NCI-H774 (cell line): ENCODE measurements at regions not wholly inside any gene's neighbourhood (a gene's known extent, or its start where the extent isn't known, plus 50 kb on each side); places are given as distances from the start of the nearest gene placed in this dataset.

Experiments
- DNase-seq: peaks from one replicate; lab custom pipeline; 2025; lab: John Stamatoyannopoulos, UW

DNA sequence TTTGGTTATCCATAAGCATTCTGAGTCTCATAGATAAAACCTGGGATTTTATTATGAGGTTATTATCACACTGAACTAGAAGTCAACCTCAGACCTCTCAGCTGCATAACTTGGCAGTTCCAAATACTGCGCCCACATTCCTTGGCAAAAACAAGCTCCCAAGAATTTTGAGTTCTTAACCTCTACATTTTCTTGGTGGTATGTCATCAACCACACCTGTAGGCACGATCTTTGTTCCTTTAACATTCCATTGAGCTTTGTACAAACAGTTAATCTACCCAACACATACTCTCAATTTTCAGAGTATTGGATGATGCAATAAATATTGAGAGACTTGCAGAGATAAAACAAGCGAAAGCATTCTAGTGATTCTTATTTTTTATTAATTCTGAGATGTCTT is 371.8 kb upstream of the PRICKLE1 start:
- DNase-seq = no peak

DNA sequence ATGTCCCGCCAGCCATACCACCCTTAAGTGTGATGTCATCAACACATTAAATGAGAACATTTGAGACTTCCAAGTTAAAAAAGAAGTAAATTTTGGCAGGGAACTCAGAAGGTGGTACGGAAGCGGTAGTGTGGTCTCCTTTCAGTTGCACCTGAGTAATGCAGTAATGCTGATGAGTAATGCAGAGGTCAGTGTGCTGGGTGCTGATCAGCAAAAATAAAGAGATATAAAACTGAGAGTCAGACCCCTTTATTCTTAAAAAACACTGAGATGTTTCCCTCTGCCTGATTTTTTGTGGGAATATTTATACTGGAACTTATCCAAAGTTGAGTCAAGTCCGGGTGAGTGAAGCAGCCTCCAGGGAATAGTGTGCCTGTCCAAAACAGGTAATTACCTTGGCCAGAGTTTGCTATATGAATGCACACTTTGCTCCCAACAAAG is 370.6 kb upstream of the PRICKLE1 start:
- no peak for DNase-seq

DNA sequence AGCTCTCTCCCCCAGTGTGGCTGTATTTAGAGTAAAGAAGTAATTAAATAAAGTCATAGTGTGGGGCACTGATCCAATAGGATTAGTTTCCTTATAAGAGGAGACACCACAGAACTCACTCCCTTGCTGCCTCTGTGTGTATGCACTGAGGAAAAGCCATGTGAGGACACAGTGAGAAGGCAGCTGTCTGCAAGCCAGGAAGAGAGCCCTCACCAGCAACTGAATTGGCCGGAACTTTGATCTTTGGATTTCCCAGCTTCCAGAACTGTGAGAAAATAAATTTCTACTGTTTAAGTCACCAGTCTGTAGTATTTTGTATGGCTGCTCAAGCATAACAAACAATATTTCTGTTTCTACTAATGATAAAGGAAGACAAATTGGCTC is 368.7 kb upstream of the PRICKLE1 start:
- DNase-seq = no peak

DNA sequence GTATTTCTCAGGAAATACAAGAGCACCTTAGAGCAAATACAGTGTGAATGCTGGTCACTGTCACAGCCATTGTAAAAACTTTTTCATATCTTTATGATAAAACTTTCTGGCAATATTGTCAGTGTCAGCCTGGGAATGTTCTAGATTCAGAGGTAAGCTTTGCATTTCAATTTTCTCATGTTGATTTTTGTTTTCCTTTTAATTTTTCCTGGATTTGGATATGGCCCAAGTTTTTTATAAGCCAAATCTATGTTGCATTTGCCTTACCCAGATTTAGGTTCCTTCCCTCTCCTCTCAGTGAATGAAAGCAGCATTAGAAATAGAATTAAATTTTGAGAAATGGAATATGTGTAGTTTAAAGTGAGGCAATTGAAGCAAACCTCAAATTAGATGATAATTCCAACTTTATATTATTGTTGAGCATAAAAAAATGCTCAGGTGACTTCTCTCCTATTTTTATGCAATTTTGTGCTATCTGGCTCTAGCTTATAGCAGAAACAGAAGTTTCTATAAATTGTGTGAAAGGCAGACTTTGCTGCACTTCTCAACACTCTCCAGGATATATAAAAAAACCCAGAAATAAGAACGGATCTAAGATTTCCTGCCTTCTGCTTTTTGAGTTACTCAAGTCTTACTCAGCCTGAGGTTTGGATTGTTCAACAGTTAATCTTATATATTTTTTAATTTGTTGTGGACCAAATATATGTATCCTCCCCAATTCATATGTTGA is 368.2 kb upstream of the PRICKLE1 start:
- no peak for DNase-seq

DNA sequence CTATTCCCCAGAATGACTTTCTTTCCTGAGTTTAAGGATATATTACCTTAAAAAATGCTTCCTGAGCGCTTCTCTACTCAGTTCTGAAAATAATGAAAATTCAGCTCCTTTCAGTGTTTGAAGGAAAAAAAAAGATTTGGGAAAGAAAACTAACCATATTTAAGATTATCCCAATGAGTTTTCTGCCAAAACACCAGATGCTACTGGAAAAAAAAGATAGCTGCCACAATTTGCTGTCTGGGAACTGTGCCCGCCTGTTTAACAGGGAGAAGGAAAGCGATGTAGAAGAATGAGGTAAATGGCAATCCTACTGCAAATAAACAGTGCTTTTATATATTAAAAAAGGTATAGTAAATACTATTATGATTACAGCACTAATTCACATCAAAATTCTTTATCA is 367.6 kb upstream of the PRICKLE1 start:
- no peak for DNase-seq

DNA sequence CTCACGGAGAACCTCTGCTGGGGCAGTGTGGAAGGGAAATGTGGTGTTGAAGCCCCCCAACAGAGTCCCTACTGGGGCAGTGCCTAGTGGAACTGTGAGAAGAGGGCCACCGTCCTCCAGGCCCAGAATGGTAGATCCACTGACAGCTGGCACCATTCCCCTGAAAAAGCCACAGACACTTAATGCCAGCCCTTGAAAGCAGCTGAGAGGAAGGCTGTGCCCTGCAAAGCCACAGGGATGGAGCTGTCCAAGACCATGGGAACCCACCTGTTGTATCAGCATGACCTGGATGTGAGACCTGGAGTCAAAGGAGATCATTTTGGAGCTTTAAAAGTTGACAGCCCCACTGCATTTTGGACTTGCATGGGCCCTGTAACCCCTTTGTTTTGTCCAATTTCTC is 363.5 kb upstream of the PRICKLE1 start:
- DNase-seq = no peak

DNA sequence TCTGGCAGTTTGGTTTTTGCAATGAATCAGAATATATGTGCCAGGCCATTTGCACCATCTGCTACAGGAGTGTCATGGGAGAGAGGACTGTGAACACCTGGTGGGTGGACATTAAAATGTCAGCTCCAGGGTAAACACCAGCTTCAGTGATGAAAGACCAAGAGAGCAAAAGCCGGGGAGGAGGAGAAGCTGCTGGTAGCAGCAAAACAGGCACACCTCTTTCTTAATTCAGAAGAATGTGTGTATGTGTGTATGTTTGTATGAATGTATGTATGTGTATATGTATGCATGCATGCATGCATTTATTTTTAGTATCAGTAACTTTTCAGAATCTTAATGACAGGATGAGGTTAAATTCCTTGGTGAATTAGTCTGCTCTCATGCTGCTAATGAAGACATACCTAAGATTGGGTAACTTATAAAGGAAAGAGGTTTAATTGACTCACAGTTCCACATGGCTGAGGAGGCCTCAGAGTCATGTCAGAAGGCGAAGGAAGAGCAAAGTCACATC is 357.4 kb upstream of the PRICKLE1 start:
- peak; percentile 43 for DNase-seq

DNA sequence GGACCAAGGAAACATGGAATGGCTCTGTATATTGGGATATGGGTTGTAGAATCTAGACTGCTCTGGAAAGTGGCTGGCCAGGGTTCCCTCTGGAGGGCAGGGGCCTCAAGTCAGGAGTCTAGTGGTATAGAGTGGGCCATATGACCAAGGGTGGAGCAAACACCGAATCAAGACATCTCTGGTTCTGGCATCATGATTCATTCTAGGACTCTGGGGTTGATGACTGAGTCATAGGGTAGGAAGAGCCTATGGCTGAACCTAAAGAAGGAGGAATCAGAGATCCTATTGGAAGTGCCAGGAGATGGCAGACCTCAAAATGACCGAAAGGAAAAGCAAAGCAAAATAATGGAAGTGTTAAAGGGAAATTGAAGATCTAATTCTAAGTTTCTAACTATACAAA is 356.4 kb upstream of the PRICKLE1 start:
- DNase-seq = no peak

DNA sequence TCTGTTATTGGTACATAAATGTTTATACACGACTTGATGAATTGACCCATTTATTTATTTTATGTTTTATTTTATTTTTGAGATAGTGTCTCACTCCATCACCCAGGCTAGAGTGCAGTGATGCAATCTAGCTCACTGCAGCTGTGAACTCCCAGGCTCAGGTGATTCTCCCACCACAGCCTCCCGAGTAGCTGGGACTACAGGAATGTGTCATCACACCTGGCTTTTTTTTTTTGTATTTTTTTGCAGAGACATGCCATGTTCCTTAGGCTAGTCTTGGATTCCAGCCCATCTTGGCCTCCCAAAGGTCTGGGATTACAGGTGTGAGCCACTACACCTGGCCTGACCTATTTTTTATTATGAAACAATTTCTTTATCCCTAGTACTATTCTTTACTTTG is 355.0 kb upstream of the PRICKLE1 start:
- no peak for DNase-seq

DNA sequence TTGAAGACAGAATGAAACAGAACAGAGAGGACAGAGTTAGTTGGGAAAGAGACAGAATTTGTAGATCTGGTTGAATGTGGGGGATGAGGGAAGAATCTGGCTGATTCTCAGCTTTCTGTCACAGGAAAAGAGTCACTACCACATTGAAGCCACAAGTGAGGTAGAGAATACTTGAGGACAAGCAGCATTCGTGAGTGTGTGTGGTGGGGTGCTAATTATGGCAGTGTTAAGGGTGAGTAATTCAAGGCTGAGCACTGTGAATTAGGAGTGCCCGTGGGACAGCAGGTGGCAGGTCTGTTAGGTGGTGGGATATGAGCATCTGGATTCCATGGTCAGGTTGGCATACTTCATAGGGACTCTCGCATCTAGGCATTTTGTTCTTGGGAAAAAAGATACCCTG is 347.4 kb upstream of the PRICKLE1 start:
- no peak for DNase-seq

DNA sequence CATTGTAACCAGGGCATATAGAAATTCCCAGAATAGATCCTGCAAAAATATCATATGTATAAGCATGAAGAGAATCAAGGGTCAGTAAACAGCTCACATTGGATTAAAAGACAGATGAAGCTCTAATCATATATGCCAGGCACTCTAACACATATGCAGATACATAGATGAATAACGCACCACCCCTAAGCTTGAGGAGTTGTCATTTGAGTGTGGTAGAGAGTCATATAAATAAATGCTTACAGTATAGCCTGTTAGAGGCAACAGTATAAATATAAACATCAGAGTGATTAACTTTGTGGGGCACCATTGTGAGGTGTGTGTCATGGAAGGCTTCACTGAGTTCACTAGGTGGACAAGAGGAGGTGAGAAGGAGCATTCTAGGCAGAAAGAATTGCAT is 346.7 kb upstream of the PRICKLE1 start:
- no peak for DNase-seq

DNA sequence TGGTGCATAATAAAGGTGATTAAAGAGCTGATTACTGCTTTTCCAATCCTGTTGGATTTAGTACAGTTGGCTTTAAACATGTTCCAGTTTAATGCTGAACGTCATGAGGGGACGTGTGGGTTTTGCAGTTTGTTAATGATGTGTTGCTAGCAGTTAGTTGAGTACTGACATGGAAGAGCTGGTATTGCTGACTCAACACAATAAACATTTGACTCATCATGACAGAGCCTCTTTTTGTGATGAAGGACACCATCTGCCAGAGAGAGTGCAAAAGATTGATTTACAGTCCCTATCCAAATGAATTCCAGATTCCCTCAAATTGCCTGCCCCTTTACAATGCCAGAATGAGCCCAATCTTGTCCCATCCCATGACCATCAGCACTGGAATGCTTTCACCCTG is 346.2 kb upstream of the PRICKLE1 start:
- DNase-seq = no peak

DNA sequence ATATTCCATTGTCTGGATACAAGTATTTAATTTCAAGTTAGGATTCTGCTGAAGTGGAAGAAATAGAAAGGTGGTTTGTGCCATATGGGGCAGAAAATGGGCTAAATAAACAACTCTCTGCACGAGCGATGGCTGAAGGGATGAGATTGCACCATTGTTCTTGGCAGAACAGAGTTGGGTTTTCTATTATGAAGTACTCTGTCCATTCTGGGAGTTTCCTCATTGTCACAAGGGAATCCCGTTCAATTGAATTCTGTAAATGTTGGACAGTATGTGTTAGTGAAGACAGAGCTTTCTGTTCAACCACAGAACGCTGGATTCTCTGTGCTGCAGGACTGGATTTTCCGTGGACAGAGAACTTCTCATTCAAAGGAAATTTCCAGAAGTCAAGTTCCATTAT is 345.5 kb upstream of the PRICKLE1 start:
- no peak for DNase-seq

DNA sequence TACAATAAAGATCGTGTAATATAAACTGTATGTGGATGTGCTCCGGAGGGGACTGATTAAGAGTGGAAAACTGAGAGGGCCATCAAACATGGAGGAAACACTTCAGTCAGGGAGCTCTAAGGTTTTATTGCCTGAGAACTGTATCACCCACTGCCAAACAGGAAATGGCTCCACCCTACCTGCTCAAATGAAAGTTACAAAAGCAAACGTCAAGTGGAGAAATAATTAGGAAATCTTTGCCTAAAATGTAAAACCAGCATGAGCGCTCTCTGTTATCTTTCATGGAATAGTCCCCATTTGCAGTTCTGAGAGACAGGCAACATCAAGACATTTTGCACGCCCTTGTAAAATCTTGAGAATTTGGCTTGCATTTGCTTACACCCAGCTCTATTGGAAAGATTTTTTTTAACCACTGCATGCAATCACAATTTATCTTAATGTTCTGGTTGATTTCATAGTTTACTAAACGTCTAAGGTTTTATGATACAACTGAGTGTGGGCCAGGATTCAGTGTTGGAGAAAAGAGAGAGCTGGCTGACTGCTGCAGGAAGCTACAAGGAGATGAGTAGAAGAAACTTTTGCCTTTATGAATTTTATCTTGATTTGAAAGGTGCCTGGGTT is 344.0 kb upstream of the PRICKLE1 start:
- no peak for DNase-seq

DNA sequence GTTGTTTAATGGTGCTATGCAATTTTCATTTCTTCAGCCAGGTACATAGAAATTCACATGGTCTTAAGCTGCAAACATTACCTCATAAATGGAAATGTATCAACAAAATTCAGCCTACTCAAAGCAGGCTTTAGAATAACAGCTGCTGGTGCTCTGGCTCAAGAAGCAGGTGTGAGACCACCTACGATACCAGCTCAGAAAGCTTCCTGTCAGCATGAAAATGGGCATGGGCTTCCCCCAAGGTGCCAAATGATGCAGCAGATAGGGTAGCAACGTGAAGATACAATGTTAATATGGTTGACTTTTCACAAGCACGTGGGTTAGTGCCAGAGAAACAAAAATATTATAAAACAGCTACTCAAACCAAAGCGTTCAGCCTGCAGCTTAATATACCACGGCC is 343.4 kb upstream of the PRICKLE1 start:
- no peak for DNase-seq

DNA sequence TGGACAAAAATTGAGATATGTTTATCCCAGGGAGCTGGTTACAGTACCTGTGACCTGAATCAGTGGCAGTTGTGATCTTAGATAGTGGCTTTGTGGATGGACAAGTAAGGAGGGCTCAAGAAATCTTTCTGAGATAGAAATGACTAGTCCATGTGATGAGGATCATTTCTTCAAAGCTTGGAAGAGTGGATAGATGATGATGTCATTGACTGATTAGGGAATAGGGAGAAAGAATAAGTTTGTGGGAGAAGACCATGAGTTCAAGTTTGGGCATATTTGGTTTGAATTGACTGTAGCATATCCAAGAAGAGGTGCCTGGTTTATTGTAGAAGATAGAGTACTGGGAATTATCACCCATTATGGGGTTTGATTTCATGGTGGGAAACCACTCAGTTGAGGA is 336.7 kb upstream of the PRICKLE1 start:
- DNase-seq = no peak

DNA sequence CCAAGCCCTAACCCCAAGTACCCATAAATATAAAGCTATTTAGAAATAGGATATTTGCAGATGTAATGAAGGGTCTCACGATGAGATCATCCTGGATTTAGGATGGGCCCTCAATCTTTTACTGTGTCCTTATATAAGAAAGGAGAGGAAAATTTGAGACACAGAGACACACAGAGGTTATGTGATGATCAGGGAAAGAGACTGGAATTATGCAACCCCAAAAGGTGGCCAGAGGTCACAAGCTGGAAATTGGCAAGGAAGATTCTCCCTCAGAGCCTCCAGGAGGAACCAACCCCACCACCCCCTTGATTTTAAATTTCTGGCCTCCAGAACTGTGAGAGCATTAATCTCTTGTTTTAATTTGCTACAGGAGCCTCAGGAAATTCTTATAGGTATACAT is 334.9 kb upstream of the PRICKLE1 start:
- DNase-seq = no peak

DNA sequence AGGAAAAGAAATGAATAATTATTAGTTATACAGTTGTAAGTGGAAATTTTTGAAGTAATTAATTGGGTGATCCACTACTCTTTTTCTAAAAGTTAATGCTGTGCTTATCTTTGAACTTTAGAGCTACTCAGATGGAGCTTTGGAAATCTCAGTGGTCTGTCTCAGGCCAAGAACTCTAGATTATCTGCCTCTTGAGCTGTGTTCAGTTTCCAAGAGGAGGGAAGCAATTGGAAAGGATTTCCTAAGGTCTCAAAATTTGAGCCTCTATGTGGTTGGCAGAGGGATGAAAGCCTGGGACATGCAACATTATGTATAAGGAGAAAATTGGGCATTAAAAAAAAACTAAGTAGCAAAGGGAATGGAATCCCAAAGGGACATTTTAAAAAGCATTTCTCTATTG is 334.0 kb upstream of the PRICKLE1 start:
- no peak for DNase-seq

DNA sequence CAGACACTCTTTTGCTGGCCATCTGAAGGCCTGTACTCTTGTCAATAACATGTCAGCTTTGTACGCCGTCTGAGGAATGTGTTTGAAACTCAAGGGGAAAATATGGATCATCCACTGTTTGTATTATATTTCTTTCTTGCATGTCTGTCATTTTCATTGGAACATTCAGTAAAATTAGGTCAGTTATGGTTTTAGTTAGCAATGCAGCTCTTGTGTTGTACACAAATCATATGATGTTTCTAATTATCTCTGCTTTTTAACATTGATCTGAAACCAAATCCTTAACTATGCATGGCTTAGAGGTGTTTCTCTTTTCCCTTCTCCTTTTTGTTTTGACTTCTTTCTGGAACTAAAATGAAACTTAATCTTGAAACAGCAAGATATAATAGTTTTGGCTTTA is 333.6 kb upstream of the PRICKLE1 start:
- no peak for DNase-seq

DNA sequence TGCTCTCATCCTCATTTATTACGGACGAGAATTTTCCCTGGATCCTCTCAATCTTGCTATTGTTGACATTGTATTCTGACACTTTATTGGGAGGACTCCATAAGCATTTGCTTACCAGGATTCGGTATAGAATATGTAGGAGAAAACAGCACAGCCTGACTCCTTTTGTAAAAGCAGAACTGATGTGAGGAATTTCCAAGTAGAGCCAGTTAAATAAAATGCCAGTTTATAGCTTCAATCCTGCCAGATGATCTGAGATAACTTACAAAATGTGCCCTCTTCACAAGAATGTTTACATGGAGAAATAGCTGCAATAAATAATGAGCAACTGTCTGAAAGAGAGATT is 332.9 kb upstream of the PRICKLE1 start:
- no peak for DNase-seq

DNA sequence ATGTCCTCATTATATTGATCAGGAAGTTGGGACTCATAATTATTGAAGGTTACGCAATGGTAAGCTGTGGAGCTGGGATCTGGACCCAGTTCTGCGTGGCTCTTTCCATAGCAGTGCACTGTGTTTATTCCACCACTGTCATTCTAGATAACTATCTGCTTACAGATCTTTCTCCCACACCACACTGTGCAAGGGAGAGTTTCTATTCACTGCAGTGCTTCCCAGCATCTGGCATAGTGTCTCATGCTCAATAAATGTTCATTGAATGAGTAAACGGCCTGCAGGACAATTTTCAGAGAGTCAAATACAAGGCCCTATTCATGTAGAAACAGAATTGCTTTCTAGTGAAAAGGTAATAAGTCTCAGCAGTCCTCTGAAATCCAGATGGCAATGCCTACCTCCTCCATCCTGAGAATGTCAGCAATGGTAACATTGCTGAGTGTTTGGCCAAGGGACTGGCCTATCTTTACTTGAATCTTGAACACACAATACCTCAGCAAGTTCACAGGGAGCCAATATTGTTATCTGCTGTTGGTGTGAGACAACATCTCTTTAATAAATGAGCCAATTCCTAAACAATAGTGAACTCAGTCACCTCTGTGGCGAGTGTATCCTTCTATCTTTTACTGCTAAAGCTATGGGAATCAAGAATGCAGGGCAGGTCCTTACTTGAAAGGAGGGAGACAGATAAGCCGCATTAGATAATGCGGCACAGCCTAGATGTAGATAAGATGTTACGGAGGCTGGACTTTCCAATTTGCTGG is 332.4 kb upstream of the PRICKLE1 start:
- DNase-seq = no peak

DNA sequence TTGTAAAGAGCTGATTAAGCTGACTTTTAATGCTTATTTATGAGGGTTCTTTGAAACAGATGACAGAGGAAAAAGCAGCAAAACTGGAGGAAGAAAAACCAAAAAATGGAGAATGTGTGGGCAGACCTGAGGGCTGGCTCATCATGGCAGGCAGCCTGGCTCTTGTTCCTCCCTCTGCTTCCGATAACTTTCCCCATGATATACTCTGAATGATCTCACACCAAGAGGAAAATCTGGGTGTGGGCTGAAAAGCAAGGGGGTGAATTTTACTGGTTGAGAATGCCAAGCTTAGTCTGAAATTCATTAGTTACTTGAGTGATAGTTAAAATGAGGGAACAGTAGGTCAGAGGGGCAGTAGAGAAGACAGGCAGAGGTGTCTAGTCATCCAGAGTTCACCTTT is 330.1 kb upstream of the PRICKLE1 start:
- DNase-seq = no peak

DNA sequence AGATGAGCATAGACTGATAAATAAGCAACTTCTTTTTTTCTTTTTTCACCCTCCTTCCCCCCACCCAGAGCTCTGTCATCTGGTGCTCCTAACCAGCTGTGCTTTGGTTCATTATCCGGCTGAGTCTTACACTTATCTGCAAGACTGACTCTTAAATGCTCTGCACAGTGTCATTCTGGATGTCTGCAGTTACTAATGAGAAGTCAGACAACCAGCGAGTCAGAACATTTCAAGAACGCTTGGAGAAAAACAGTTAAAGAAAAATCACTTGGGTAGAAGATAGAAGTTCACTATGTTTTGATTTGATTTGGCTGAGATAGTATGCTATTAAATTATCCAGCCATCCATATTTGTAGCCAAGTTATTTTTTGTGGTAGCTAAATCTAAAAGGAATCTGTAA is 328.9 kb upstream of the PRICKLE1 start:
- DNase-seq = no peak
